ENCODE measurements at regions not wholly inside any gene's neighbourhood (a gene's known extent, or its start where the extent isn't known, plus 50 kb on each side); places are given as distances from the start of the nearest gene placed in this dataset.

DNA sequence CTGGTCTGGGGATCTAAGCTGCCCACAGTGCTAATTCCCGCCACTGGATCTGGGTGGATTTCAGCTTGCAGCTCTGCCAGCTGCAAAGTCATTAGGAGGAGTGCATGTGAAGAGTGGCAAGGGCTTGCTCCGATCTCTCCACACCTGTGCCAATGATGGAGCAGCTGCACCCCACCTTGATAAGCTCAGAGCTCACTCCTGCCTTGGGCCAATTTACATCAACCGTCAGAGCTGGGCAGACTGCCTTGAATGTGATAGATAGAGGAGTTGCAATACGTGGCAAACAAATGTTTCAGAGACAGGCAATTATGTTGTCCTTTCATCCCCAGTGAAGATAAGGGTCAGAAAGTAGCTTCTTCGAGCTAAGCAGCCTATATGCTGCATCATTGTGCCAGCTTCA is 379.9 kb downstream of the SH2D4B start:
- TF ChIP-seq ESRRA (IDR thresholded peaks at IDR 0.05; ENCODE audit: low read length) (no peak), RAD51 (IDR thresholded peaks at IDR 0.05) (no peak)
- TF ChIP-seq, protein P1, sequence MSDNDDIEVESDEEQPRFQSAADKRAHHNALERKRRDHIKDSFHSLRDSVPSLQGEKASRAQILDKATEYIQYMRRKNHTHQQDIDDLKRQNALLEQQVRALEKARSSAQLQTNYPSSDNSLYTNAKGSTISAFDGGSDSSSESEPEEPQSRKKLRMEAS (IDR thresholded peaks at IDR 0.05; ENCODE audit: low read depth, low read length) = no peak
